Neural cell (in vitro differentiated cells): ENCODE measurements at regions not wholly inside any gene's neighbourhood (a gene's known extent, or its start where the extent isn't known, plus 50 kb on each side); places are given as distances from the start of the nearest gene placed in this dataset.

Experiments
- EP300 ChIP-seq: fragments of 450-650 bp; conservative IDR thresholded peaks from 2 replicates; pipeline ENCODE4 v1.6.1; 2014; ENCODE audit warnings: antibody characterized with exemption, mild to moderate bottlenecking, moderate library complexity; ENCODE audit not compliant: poor library complexity, severe bottlenecking
- EZH2 ChIP-seq: fragments of 200-600, 300-800 bp; shearing (Covaris generic), sonication (generic); IDR thresholded peaks from 2 replicates; pipeline ENCODE4 v1.6.1; 2014; ENCODE audit warnings: antibody characterized with exemption, low read length, borderline replicate concordance, mild to moderate bottlenecking; ENCODE audit not compliant: insufficient read depth, poor library complexity, severe bottlenecking
- MXI1 ChIP-seq: fragments of 450-650 bp; conservative IDR thresholded peaks from 2 replicates; pipeline ENCODE4 v1.6.1; 2014; ENCODE audit warnings: antibody characterized with exemption, mild to moderate bottlenecking; ENCODE audit not compliant: poor library complexity, severe bottlenecking
- POLR2AphosphoS5 ChIP-seq: IDR thresholded peaks from 2 replicates; pipeline ENCODE4 v1.6.1; 2012
- RAD21 ChIP-seq: fragments of 450-650 bp; conservative IDR thresholded peaks from 2 replicates; pipeline ENCODE4 v1.6.1; 2014; ENCODE audit warnings: antibody characterized with exemption, mild to moderate bottlenecking, moderate library complexity
- TAF1 ChIP-seq: IDR thresholded peaks from 2 replicates; pipeline ENCODE4 v1.6.1; 2012; ENCODE audit warnings: low read depth
- TF ChIP-seq, protein P1 (sequence below): fragments of 450-650 bp; IDR thresholded peaks from 2 replicates; pipeline ENCODE4 v1.5.1; 2014; ENCODE audit warnings: antibody characterized with exemption, mild to moderate bottlenecking, moderate library complexity; ENCODE audit not compliant: poor library complexity, severe bottlenecking
- TF ChIP-seq, protein P2 (sequence below): IDR thresholded peaks from 2 replicates; pipeline ENCODE4 v1.6.1; 2012; ENCODE audit warnings: borderline replicate concordance

DNA sequence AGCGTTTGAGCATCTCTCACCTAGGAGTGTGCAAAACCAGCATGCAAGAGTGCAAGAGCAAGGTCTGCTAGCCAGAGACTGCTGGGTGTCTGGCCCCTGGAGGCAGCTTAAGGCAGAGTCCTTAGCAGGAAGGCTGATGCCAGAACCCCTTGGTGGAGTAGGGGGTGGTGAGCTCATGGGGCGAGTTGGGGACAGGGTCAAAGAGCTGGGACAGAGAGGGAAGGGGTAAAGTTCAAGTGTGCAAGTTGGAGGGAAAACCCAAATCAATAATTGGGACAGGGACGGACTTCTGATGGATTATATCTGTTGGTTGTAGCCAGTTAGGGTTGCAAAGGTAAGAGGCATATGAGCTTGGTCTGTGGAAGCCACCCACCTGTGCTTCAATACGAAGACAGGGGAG lies 443.6 kb upstream of the CDH5 start:
- no peak for TF ChIP-seq POLR2AphosphoS5
- TF ChIP-seq, protein P1, sequence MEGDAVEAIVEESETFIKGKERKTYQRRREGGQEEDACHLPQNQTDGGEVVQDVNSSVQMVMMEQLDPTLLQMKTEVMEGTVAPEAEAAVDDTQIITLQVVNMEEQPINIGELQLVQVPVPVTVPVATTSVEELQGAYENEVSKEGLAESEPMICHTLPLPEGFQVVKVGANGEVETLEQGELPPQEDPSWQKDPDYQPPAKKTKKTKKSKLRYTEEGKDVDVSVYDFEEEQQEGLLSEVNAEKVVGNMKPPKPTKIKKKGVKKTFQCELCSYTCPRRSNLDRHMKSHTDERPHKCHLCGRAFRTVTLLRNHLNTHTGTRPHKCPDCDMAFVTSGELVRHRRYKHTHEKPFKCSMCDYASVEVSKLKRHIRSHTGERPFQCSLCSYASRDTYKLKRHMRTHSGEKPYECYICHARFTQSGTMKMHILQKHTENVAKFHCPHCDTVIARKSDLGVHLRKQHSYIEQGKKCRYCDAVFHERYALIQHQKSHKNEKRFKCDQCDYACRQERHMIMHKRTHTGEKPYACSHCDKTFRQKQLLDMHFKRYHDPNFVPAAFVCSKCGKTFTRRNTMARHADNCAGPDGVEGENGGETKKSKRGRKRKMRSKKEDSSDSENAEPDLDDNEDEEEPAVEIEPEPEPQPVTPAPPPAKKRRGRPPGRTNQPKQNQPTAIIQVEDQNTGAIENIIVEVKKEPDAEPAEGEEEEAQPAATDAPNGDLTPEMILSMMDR, result no peak
- TF ChIP-seq EZH2, result no peak
- no peak for TF ChIP-seq TAF1
- TF ChIP-seq EP300, result no peak
- TF ChIP-seq MXI1, result no peak
- TF ChIP-seq, protein P2, sequence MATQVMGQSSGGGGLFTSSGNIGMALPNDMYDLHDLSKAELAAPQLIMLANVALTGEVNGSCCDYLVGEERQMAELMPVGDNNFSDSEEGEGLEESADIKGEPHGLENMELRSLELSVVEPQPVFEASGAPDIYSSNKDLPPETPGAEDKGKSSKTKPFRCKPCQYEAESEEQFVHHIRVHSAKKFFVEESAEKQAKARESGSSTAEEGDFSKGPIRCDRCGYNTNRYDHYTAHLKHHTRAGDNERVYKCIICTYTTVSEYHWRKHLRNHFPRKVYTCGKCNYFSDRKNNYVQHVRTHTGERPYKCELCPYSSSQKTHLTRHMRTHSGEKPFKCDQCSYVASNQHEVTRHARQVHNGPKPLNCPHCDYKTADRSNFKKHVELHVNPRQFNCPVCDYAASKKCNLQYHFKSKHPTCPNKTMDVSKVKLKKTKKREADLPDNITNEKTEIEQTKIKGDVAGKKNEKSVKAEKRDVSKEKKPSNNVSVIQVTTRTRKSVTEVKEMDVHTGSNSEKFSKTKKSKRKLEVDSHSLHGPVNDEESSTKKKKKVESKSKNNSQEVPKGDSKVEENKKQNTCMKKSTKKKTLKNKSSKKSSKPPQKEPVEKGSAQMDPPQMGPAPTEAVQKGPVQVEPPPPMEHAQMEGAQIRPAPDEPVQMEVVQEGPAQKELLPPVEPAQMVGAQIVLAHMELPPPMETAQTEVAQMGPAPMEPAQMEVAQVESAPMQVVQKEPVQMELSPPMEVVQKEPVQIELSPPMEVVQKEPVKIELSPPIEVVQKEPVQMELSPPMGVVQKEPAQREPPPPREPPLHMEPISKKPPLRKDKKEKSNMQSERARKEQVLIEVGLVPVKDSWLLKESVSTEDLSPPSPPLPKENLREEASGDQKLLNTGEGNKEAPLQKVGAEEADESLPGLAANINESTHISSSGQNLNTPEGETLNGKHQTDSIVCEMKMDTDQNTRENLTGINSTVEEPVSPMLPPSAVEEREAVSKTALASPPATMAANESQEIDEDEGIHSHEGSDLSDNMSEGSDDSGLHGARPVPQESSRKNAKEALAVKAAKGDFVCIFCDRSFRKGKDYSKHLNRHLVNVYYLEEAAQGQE, result no peak
- no peak for TF ChIP-seq RAD21
